H1 (cell line): ENCODE measurements at regions not wholly inside any gene's neighbourhood (a gene's known extent, or its start where the extent isn't known, plus 50 kb on each side); places are given as distances from the start of the nearest gene placed in this dataset.

Experiments used
- CTCF ChIA-PET: fragments of 300-600 bp; sonication (Branson Sonifier 250); formaldehyde crosslinking; loops from one replicate; lab custom pipeline; 2021; ENCODE audit not compliant: partially characterized antibody; lab: Charles Lee
- POLR2A ChIA-PET: fragments of 300-600 bp; sonication (Branson Sonifier 250); formaldehyde crosslinking; loops from one replicate; lab custom pipeline; 2021; ENCODE audit warnings: inconsistent platforms; ENCODE audit not compliant: partially characterized antibody; lab: Charles Lee
- DNase-seq, 2 experiments: peaks; one replicate each; pipeline versions ENCODE4 v3.0.0 to v3.0.0-alpha.2; 2010 to 2022; ENCODE audit warnings: low spot score in 2 of 2, low read depth in 1 of 2, mixed read lengths in 1 of 2
- FAIRE-seq: peaks from 2 replicates; lab custom pipeline; 2011; peaks lifted over from hg19 to GRCh38; lab: Jason Lieb, UNC
- H2AFZ ChIP-seq: 2 replicates; pipeline ENCODE4 v1.8.1; 2012; ENCODE audit warnings: low read length, inconsistent platforms
- H2AK5ac ChIP-seq: 2 replicates; pipeline ENCODE4 v1.6.1; 2013; ENCODE audit warnings: low read depth, low read length
- H2BK120ac ChIP-seq: replicated peaks from 2 replicates; pipeline ENCODE3; 2013; ENCODE audit warnings: low read depth, low read length, inconsistent platforms
- H2BK12ac ChIP-seq: 2 replicates; pipeline ENCODE4 v1.6.1; 2013; ENCODE audit warnings: low read depth, low read length
- H2BK15ac ChIP-seq: 2 replicates; pipeline ENCODE4 v1.6.1; 2013; ENCODE audit warnings: low read length
- H2BK20ac ChIP-seq: 2 replicates; pipeline ENCODE4 v1.6.1; 2013; ENCODE audit warnings: low read length
- H2BK5ac ChIP-seq: 2 replicates; pipeline ENCODE4 v1.6.1; 2013; ENCODE audit warnings: low read depth, low read length
- H3K14ac ChIP-seq: 2 replicates; pipeline ENCODE4 v1.6.1; 2013; ENCODE audit warnings: inconsistent platforms; ENCODE audit not compliant: insufficient read length
- H3K18ac ChIP-seq: 2 replicates; pipeline ENCODE4 v1.6.1; 2013; ENCODE audit warnings: low read length; ENCODE audit errors: extremely low read depth
- H3K23ac ChIP-seq: 2 replicates; pipeline ENCODE4 v1.6.1; 2013; ENCODE audit warnings: inconsistent platforms; ENCODE audit not compliant: insufficient read length
- H3K23me2 ChIP-seq: 2 replicates; pipeline ENCODE4 v1.6.1; 2013; ENCODE audit warnings: low read depth, low read length
- H3K27ac ChIP-seq: 2 replicates; pipeline ENCODE4 v1.6.1; 2011; ENCODE audit warnings: low read depth, low read length, inconsistent platforms
- H3K27me3 ChIP-seq, 4 experiments: replicated peaks in 1 of 4; 1 replicate in 1 of 4; 2 replicates in 3 of 4; pipeline versions ENCODE4 v1.6.1 to v1.8.1; 2011 to 2013; ENCODE audit warnings: low read length in 3 of 4, mild to moderate bottlenecking in 3 of 4, inconsistent platforms in 2 of 4, mixed read lengths in 2 of 4, moderate library complexity in 1 of 4; ENCODE audit not compliant: control insufficient read depth in 3 of 4, insufficient read depth in 3 of 4; ENCODE audit errors: extremely low read depth in 1 of 4
- H3K36me3 ChIP-seq, 4 experiments: 2 replicates each; pipeline versions ENCODE4 v1.6.1 to v1.8.1; 2011 to 2013; ENCODE audit warnings: mild to moderate bottlenecking in 4 of 4, low read length in 3 of 4, moderate library complexity in 2 of 4, control low read depth in 1 of 4, inconsistent platforms in 1 of 4; ENCODE audit not compliant: insufficient read depth in 4 of 4, control insufficient read depth in 2 of 4
- H3K4ac ChIP-seq: replicated peaks from 2 replicates; pipeline ENCODE3; 2013; ENCODE audit warnings: low read length, low read depth, mixed read lengths, inconsistent platforms; ENCODE audit not compliant: insufficient read length
- H3K4me1 ChIP-seq, 4 experiments: replicated peaks in 1 of 4; 1 replicate in 1 of 4; 2 replicates in 3 of 4; pipeline versions ENCODE4 v1.6.1 to v1.8.1; 2011 to 2013; ENCODE audit warnings: low read length in 3 of 4, inconsistent platforms in 2 of 4, mixed read lengths in 1 of 4; ENCODE audit not compliant: insufficient read depth in 4 of 4, control insufficient read depth in 3 of 4
- H3K4me2 ChIP-seq, 2 experiments: 2 replicates each; pipeline versions ENCODE4 v1.6.1 to v1.8.1; 2011 to 2013; ENCODE audit warnings: low read depth in 2 of 2, low read length in 2 of 2, control low read depth in 1 of 2, inconsistent platforms in 1 of 2, mild to moderate bottlenecking in 1 of 2; ENCODE audit not compliant: insufficient read depth in 1 of 2
- H3K4me3 ChIP-seq, 4 experiments: fragments of 200-600, 300-600 bp in 1 of 4; sonication (generic), shearing (Covaris generic), sonication (Bioruptor Twin) in 1 of 4; 2 replicates each; pipeline versions ENCODE4 v1.5.1 to v1.8.1; 2011 to 2016; ENCODE audit warnings: low read length in 4 of 4, low read depth in 3 of 4, control low read depth in 2 of 4, inconsistent platforms in 2 of 4, mild to moderate bottlenecking in 2 of 4, mixed read lengths in 1 of 4, moderate library complexity in 1 of 4; ENCODE audit not compliant: insufficient read depth in 2 of 4; ENCODE audit errors: extremely low read depth in 1 of 4
- H3K56ac ChIP-seq: replicated peaks from 2 replicates; pipeline ENCODE3; 2013; ENCODE audit warnings: low read depth, mild to moderate bottlenecking, mixed read lengths, low read length, inconsistent platforms; ENCODE audit not compliant: insufficient read length
- H3K79me1 ChIP-seq: 2 replicates; pipeline ENCODE4 v1.6.1; 2013; ENCODE audit warnings: low read depth, low read length, control low read depth
- H3K79me2 ChIP-seq, 2 experiments: 2 replicates each; pipeline versions ENCODE4 v1.6.1 to v1.8.1; 2012 to 2013; ENCODE audit warnings: low read length in 2 of 2, mild to moderate bottlenecking in 2 of 2, inconsistent platforms in 1 of 2; ENCODE audit not compliant: insufficient read depth in 2 of 2, control insufficient read depth in 1 of 2
- H3K9ac ChIP-seq, 4 experiments: replicated peaks in 1 of 4; 1 replicate in 1 of 4; 2 replicates in 3 of 4; pipeline versions ENCODE4 v1.6.1 to v1.8.1; 2011 to 2013; ENCODE audit warnings: low read depth in 3 of 4, low read length in 3 of 4, control low read depth in 2 of 4, mild to moderate bottlenecking in 2 of 4, moderate library complexity in 2 of 4, inconsistent platforms in 1 of 4; ENCODE audit errors: extremely low read depth in 1 of 4
- H3K9me3 ChIP-seq, 2 experiments: 2 replicates each; pipeline versions ENCODE4 v1.6.1 to v1.8.1; 2012 to 2013; ENCODE audit warnings: mild to moderate bottlenecking in 2 of 2, moderate library complexity in 2 of 2, control low read depth in 1 of 2, inconsistent platforms in 1 of 2, low read depth in 1 of 2, low read length in 1 of 2, mixed read lengths in 1 of 2; ENCODE audit not compliant: insufficient read depth in 2 of 2
- H4K20me1 ChIP-seq, 2 experiments: replicated peaks in 1 of 2; 2 replicates each; pipeline versions ENCODE3 to v1.8.1; 2011 to 2013; ENCODE audit warnings: inconsistent platforms in 2 of 2, low read length in 2 of 2, mild to moderate bottlenecking in 1 of 2; ENCODE audit not compliant: insufficient read depth in 2 of 2, control insufficient read depth in 1 of 2
- H4K5ac ChIP-seq: 2 replicates; pipeline ENCODE4 v1.6.1; 2013; ENCODE audit warnings: low read length, low read depth, mixed read lengths, inconsistent platforms; ENCODE audit not compliant: insufficient read length
- H4K8ac ChIP-seq: 2 replicates; pipeline ENCODE4 v1.8.0; 2013; ENCODE audit warnings: mild to moderate bottlenecking, moderate library complexity, low read length, inconsistent platforms; ENCODE audit not compliant: insufficient read depth; ENCODE audit errors: extremely low read depth
- H4K91ac ChIP-seq: replicated peaks from 2 replicates; pipeline ENCODE3; 2013; ENCODE audit warnings: low read length, mixed read lengths, inconsistent platforms; ENCODE audit not compliant: insufficient read length
- CHD1 ChIP-seq: IDR thresholded peaks from 2 replicates; pipeline ENCODE4 v1.6.1; 2012; ENCODE audit warnings: low read depth, low read length, improper control_type of control experiment
- EP300 ChIP-seq, 2 experiments: IDR thresholded peaks; 1 replicate in 1 of 2; 2 replicates in 1 of 2; pipeline ENCODE4 v1.6.1; 2011 to 2012; ENCODE audit warnings: low read depth in 2 of 2, low read length in 2 of 2, mild to moderate bottlenecking in 2 of 2, borderline replicate concordance in 1 of 2, inconsistent platforms in 1 of 2, moderate library complexity in 1 of 2
- HDAC2 ChIP-seq, 2 experiments: fragments of 300-600 bp in 1 of 2; sonication (generic) in 1 of 2; IDR thresholded peaks; 2 replicates each; pipeline ENCODE4 v1.6.1; 2011 to 2012; ENCODE audit warnings: low read depth in 2 of 2, low read length in 2 of 2, mild to moderate bottlenecking in 2 of 2, moderate library complexity in 2 of 2, borderline replicate concordance in 1 of 2, inconsistent platforms in 1 of 2
- PHF8 ChIP-seq: fragments of 200-600 bp; sonication (generic); conservative IDR thresholded peaks from 2 replicates; pipeline ENCODE4 v1.7.1; 2012; ENCODE audit warnings: low read depth, mild to moderate bottlenecking, inconsistent platforms, low read length, moderate library complexity
- RNF2 ChIP-seq: fragments of 200-900, 300-1000 bp; sonication (generic); IDR thresholded peaks from 2 replicates; pipeline ENCODE4 v1.7.1; 2016; ENCODE audit warnings: borderline replicate concordance, low read depth, mild to moderate bottlenecking, antibody characterized with exemption, low read length; ENCODE audit not compliant: poor library complexity, severe bottlenecking; ENCODE audit errors: missing control alignments
- RXRA ChIP-seq: IDR thresholded peaks from 2 replicates; pipeline ENCODE4 v1.6.1; 2011; ENCODE audit warnings: low read depth, mild to moderate bottlenecking, low read length, moderate library complexity; ENCODE audit not compliant: insufficient read depth
- SIN3A ChIP-seq, 2 experiments: IDR thresholded peaks in 1 of 2; conservative IDR thresholded peaks in 1 of 2; 2 replicates each; pipeline ENCODE4 v1.6.1; 2011 to 2012; ENCODE audit warnings: low read length in 2 of 2, improper control_type of control experiment in 1 of 2, low read depth in 1 of 2, mild to moderate bottlenecking in 1 of 2
- SIRT6 ChIP-seq: IDR thresholded peaks from one replicate; pipeline ENCODE4 v1.7.1; 2012; ENCODE audit warnings: low read length, inconsistent platforms
- SP4 ChIP-seq: IDR thresholded peaks from 2 replicates; pipeline ENCODE4 v1.6.1; 2012; ENCODE audit warnings: low read length, inconsistent platforms
- USF2 ChIP-seq: IDR thresholded peaks from 2 replicates; pipeline ENCODE4 v1.6.1; 2011; ENCODE audit warnings: low read length, improper control_type of control experiment

GRCh38 chr12:45565590-45565989 is 163.9 kb upstream of the ARID2 start:
- Histone ChIP-seq H2BK12ac (no peak overlapping the region), H3K4me1 (no peaks in the 10 kb centered on the region), H3K18ac (no peak overlapping the region), H3K27ac (no peak overlapping the region), H3K4me2 (no peak overlapping the region), H3K14ac (no peak overlapping the region), H3K27me3 (no peaks in the 10 kb centered on the region)
- TF ChIP-seq EP300 (IDR thresholded peaks at IDR 0.05; ENCODE audit: borderline replicate concordance in 1 of 2, low read depth in 2 of 2, low read length in 2 of 2): no peak
- TF ChIP-seq SIN3A (conservative IDR thresholded peaks at IDR 0.05 in 1 of 2, IDR thresholded peaks at IDR 0.05 in 1 of 2; ENCODE audit: low read depth in 1 of 2, low read length in 2 of 2): no peak
- no peak for TF ChIP-seq HDAC2 (IDR thresholded peaks at IDR 0.05; ENCODE audit: borderline replicate concordance in 1 of 2, low read depth in 2 of 2, low read length in 2 of 2)
- no peak for TF ChIP-seq RXRA
- TF ChIP-seq RNF2: no peak
- TF ChIP-seq PHF8: no peak
- no peak for TF ChIP-seq USF2
- no peak for TF ChIP-seq SIRT6
- no peak for TF ChIP-seq CHD1
- no peak for TF ChIP-seq SP4
- TF ChIP-seq, all 59 proteins: peak for 0
- Histone ChIP-seq H3K79me2 (no peaks in the 10 kb centered on the region), H3K9me3 (no peaks in the 10 kb centered on the region), H2AK5ac (no peak overlapping the region), H2BK5ac (no peak overlapping the region), H2BK120ac (no peak overlapping the region), H2BK15ac (no peak overlapping the region), H4K8ac (no peak overlapping the region), H4K20me1 (no peaks in the 10 kb centered on the region), H3K9ac (no peak overlapping the region), H3K23ac (no peak overlapping the region), H2BK20ac (no peak overlapping the region), H3K4ac (no peak overlapping the region), H3K79me1 (no peaks in the 10 kb centered on the region), H3K23me2 (no peaks in the 10 kb centered on the region), H4K5ac (no peak overlapping the region), H3K4me3 (no peak overlapping the region), H3K56ac (no peak overlapping the region), H3K36me3 (no peaks in the 10 kb centered on the region), H2AFZ (no peak overlapping the region), H4K91ac (no peak overlapping the region)
- DNase-seq: no peak
- no peak for FAIRE-seq
- POLR2A ChIA-PET: no interaction called here
- CTCF ChIA-PET: interaction anchor here (0.6 to 3.2 kb wide), 3 partner anchors 22 to 329 kb away, joined by 3 to 13 read pairs (median 3); no protein-coding TSS in a partner anchor
